Caco-2 (cell line): ENCODE measurements at regions not wholly inside any gene's neighbourhood (a gene's known extent, or its start where the extent isn't known, plus 50 kb on each side); places are given as distances from the start of the nearest gene placed in this dataset.

Experiments used
- BruUV-seq: library from RNA; stranded (reverse); fragments of 400-500 nt; replicated peaks from 2 replicates; lab custom pipeline; 2021; lab: Mats Ljungman, UMichigan
- CTCF ChIA-PET: fragments of 300-600 bp; sonication (Branson Sonifier 250); formaldehyde crosslinking; loops from one replicate; lab custom pipeline; 2022; ENCODE audit warnings: antibody characterized with exemption; lab: Charles Lee
- POLR2A ChIA-PET: fragments of 300-600 bp; sonication (Branson Sonifier 250); formaldehyde crosslinking; loops from one replicate; lab custom pipeline; 2022; ENCODE audit warnings: antibody characterized with exemption; lab: Charles Lee
- DNase-seq, 2 experiments: peaks; one replicate each; pipeline versions ENCODE4 v3.0.0 to v3.0.0-alpha.2; 2020 to 2022
- H3K27me3 ChIP-seq: replicated peaks from 2 replicates; pipeline ENCODE4 v1.6.0; 2011; ENCODE audit warnings: low read length; ENCODE audit not compliant: control insufficient read depth, insufficient read depth
- H3K36me3 ChIP-seq: 2 replicates; pipeline ENCODE4 v1.5.1; 2011; ENCODE audit warnings: low read length; ENCODE audit not compliant: control insufficient read depth, insufficient read depth
- H3K4me1 ChIP-seq: fragments of 250-450 bp; sonication (Bioruptor Pico); 2 replicates; pipeline ENCODE4 v1.5.1; 2020; ENCODE audit warnings: mild to moderate bottlenecking
- H3K4me3 ChIP-seq: 2 replicates; pipeline ENCODE4 v1.5.1; 2011; ENCODE audit warnings: low read depth, mild to moderate bottlenecking, control low read depth, low read length
- H3K9me3 ChIP-seq: fragments of 250-450 bp; sonication (Bioruptor Pico); 2 replicates; pipeline ENCODE4 v1.5.1; 2020; ENCODE audit warnings: mild to moderate bottlenecking, moderate library complexity
- H3K27ac Mint-ChIP-seq: one replicate; pipeline ENCODE4 v1.8.0; 2022; ENCODE audit warnings: mixed read lengths; ENCODE audit not compliant: unreplicated experiment
- H3K27me3 Mint-ChIP-seq: one replicate; pipeline ENCODE4 v1.8.0; 2022; ENCODE audit warnings: mixed read lengths; ENCODE audit not compliant: insufficient read depth, unreplicated experiment
- H3K36me3 Mint-ChIP-seq: one replicate; pipeline ENCODE4 v1.8.0; 2022; ENCODE audit warnings: mild to moderate bottlenecking, mixed read lengths; ENCODE audit not compliant: insufficient read depth, unreplicated experiment
- H3K4me1 Mint-ChIP-seq: one replicate; pipeline ENCODE4 v1.8.0; 2022; ENCODE audit warnings: low read depth, mixed read lengths; ENCODE audit not compliant: unreplicated experiment
- H3K4me3 Mint-ChIP-seq: one replicate; pipeline ENCODE4 v1.8.0; 2022; ENCODE audit warnings: mild to moderate bottlenecking, moderate library complexity, mixed read lengths; ENCODE audit not compliant: unreplicated experiment
- H3K9me3 Mint-ChIP-seq: one replicate; pipeline ENCODE4 v1.8.0; 2022; ENCODE audit warnings: mixed read lengths; ENCODE audit not compliant: unreplicated experiment
- intact Hi-C: fragments of 100-400 bp; cut with micrococcal nuclease; formaldehyde crosslinking; loops from one replicate; pipeline ENCODE4 v1.10.0; 2022; ENCODE audit not compliant: unreplicated experiment
- TF ChIP-seq, protein P1 (sequence below), 2 experiments: fragments of 200-600 bp in 1 of 2; IDR thresholded peaks; 1 replicate in 1 of 2; 2 replicates in 1 of 2; pipeline versions ENCODE4 v1.5.1 to v1.8.0; 2011 to 2022; ENCODE audit warnings: antibody characterized with exemption in 1 of 2, control low read depth in 1 of 2, inconsistent platforms in 1 of 2, low read depth in 1 of 2, low read length in 1 of 2, mild to moderate bottlenecking in 1 of 2, moderate library complexity in 1 of 2; ENCODE audit not compliant: insufficient read depth in 1 of 2, severe bottlenecking in 1 of 2, unreplicated experiment in 1 of 2

DNA sequence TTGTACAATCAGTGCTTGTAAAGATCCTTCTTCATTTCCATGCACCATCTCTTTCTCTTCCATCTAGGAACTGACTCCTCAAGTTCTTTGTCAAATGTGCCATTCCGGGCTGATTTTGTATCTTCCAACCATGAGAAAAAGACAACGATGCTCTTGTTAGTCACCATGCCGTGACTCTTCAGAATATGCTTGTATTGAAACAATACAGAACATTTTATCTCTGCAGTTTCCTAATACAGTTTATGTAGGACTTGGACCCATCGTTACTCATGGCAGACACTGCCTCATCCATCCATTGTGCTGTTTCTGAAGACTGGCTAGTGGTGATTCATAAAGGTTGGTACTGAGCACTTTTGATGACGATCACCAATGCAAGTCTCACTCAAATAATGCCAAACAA lies 283.2 kb downstream of the KCNS3 start:
- TF ChIP-seq, protein P1, sequence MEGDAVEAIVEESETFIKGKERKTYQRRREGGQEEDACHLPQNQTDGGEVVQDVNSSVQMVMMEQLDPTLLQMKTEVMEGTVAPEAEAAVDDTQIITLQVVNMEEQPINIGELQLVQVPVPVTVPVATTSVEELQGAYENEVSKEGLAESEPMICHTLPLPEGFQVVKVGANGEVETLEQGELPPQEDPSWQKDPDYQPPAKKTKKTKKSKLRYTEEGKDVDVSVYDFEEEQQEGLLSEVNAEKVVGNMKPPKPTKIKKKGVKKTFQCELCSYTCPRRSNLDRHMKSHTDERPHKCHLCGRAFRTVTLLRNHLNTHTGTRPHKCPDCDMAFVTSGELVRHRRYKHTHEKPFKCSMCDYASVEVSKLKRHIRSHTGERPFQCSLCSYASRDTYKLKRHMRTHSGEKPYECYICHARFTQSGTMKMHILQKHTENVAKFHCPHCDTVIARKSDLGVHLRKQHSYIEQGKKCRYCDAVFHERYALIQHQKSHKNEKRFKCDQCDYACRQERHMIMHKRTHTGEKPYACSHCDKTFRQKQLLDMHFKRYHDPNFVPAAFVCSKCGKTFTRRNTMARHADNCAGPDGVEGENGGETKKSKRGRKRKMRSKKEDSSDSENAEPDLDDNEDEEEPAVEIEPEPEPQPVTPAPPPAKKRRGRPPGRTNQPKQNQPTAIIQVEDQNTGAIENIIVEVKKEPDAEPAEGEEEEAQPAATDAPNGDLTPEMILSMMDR (IDR thresholded peaks at IDR 0.05; ENCODE audit: insufficient read depth in 1 of 2, low read depth in 1 of 2, low read length in 1 of 2, severe bottlenecking in 1 of 2, unreplicated experiment in 1 of 2): no peak
- ChIA-PET POLR2A (no interaction called here), CTCF (no interaction called here)
- Histone ChIP-seq H3K36me3 (no peaks in the 10 kb centered on the region), H3K9me3 (0 out of 2 replicates have a peak, but pooled peaks cover 3% of the 10 kb centered on the region), H3K4me3 (no peak overlapping the region), H3K4me1 (no peaks in the 10 kb centered on the region), H3K27me3 (no peaks in the 10 kb centered on the region)
- Mint-ChIP-seq H3K4me3 (no peak overlapping the region), H3K4me1 (no peaks in the 10 kb centered on the region), H3K27me3 (peaks cover 16% of the 10 kb centered on the region), H3K36me3 (no peaks in the 10 kb centered on the region), H3K27ac (no peak overlapping the region), H3K9me3 (no peaks in the 10 kb centered on the region)
- DNase-seq: no peak
- no TSS peak for BruUV-seq
- intact Hi-C loops: no loop called here

DNA sequence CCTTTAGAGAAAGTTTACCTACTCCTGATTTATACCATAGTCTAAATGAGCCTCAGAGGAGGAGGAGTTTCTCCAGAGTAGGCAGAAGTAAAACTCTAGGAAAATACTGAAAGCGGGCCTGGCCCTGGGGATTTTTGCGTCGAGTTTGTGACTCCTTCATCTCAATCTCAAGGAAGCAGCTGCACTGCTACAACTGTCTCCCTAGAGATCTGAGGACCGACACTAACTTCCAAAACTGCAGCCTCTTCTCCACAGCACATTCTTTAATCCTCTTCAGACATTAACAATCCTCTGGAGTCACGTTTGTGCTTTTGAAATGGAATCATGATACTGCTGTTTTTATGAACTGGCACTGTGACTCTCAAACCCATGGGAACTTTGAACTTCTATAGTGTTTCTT lies 281.4 kb downstream of the KCNS3 start:
- Histone ChIP-seq H3K4me3 (no peak overlapping the region), H3K9me3 (no peaks in the 10 kb centered on the region), H3K4me1 (no peaks in the 10 kb centered on the region), H3K36me3 (no peaks in the 10 kb centered on the region), H3K27me3 (no peaks in the 10 kb centered on the region)
- no peaks in the 10 kb centered on the region for H3K36me3 Mint-ChIP-seq
- POLR2A ChIA-PET: no interaction called here
- peaks cover 10% of the 10 kb centered on the region for H3K27me3 Mint-ChIP-seq
- H3K4me1 Mint-ChIP-seq: no peaks in the 10 kb centered on the region
- CTCF ChIA-PET: no interaction called here
- no peak overlapping the region for H3K4me3 Mint-ChIP-seq
- DNase-seq: no peak
- BruUV-seq: no TSS peak
- no peak overlapping the region for H3K27ac Mint-ChIP-seq
- TF ChIP-seq, protein P1 (IDR thresholded peaks at IDR 0.05; ENCODE audit: insufficient read depth in 1 of 2, low read depth in 1 of 2, low read length in 1 of 2, severe bottlenecking in 1 of 2, unreplicated experiment in 1 of 2): no peak
- intact Hi-C loops: no loop called here
- no peaks in the 10 kb centered on the region for H3K9me3 Mint-ChIP-seq

DNA sequence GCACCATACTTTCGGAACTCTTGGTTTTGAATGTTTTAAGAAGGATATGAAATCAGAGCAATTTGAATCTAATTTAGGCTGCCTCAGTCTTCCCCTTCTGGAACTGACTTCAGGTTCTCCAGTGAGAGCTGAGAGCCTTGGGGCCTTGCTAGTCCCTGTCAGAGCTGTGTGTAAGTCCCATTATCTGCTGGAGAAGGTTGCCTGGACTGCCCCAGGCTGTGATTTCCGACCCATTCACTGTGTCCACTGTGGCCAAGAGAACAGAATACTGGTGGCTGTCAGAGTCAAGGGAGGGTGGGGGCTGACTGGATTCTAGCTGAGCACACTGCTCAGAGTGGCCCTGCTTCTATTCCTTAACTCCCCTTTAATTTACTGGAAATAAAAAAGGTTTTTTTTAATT lies 278.0 kb downstream of the KCNS3 start:
- Histone ChIP-seq H3K4me3 (no peak overlapping the region), H3K9me3 (no peaks in the 10 kb centered on the region), H3K4me1 (no peaks in the 10 kb centered on the region), H3K27me3 (no peaks in the 10 kb centered on the region), H3K36me3 (no peaks in the 10 kb centered on the region)
- ChIA-PET POLR2A (no interaction called here), CTCF (no interaction called here)
- Mint-ChIP-seq H3K36me3 (no peaks in the 10 kb centered on the region), H3K4me1 (no peaks in the 10 kb centered on the region), H3K27ac (no peak overlapping the region), H3K4me3 (no peak overlapping the region), H3K9me3 (no peaks in the 10 kb centered on the region), H3K27me3 (peaks cover 4% of the 10 kb centered on the region)
- DNase-seq: no peak
- TF ChIP-seq, protein P1 (IDR thresholded peaks at IDR 0.05; ENCODE audit: insufficient read depth in 1 of 2, low read depth in 1 of 2, low read length in 1 of 2, severe bottlenecking in 1 of 2, unreplicated experiment in 1 of 2): no peak
- BruUV-seq: no TSS peak
- intact Hi-C loops: no loop called here
